ENCODE measurements at regions not wholly inside any gene's neighbourhood (a gene's known extent, or its start where the extent isn't known, plus 50 kb on each side); places are given as distances from the start of the nearest gene placed in this dataset.
A peak's percentile ranks its signal among the peaks of the same experiment; 100 is the strongest.

DNA sequence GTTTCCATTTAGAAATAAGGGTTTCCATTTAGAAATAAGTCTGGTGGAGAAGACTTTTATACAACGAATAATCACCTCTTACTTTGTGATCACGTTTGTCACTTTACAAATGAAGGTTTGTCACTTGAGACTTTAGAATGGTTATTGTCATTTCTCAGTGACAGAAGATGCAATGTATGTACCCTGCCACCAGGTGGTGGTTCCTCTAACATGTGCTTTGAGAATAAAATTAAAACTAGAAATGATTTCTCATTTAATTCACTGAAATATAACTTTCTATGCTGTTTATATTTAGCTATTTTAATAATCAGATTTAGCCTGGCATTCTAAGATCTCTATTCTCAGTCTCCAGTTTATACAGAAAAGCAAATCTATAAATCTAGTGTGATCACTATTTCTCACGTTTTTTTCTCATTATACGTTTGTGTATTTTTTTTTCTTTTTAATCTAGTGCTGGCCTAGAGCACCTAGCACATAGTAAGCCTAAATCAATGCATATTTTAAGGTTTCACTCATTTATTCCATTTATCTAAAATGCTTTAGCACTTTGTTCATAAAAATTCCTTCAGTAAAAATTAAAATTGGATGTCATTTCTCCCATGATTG is 57.4 kb upstream of the TFAP2D start:
- peaks cover 5% of the 10 kb centered on the region; the same call in 1 of the 2 replicates for H3K9me3 Mint-ChIP-seq
- no peak overlapping the region for H3K27ac Mint-ChIP-seq
- ATAC-seq (peak; percentile 46; the same call in 1 of the 2 replicates), DNase-seq (ENCODE audit: low spot score) (no peak)
- CTCF ChIA-PET, result no interaction called here
- H3K36me3 Mint-ChIP-seq, result no peaks in the 10 kb centered on the region; the same call in 1 of the 2 replicates
- H3K4me1 Mint-ChIP-seq, result no peaks in the 10 kb centered on the region
- no peak overlapping the region for H3K4me3 Mint-ChIP-seq
- POLR2A ChIA-PET, result no interaction called here
- TF ChIP-seq SMAD3 (CRISPR knock-in tag; IDR thresholded peaks at IDR 0.05; ENCODE audit: borderline replicate concordance), result no peak
- TF ChIP-seq, protein P1, sequence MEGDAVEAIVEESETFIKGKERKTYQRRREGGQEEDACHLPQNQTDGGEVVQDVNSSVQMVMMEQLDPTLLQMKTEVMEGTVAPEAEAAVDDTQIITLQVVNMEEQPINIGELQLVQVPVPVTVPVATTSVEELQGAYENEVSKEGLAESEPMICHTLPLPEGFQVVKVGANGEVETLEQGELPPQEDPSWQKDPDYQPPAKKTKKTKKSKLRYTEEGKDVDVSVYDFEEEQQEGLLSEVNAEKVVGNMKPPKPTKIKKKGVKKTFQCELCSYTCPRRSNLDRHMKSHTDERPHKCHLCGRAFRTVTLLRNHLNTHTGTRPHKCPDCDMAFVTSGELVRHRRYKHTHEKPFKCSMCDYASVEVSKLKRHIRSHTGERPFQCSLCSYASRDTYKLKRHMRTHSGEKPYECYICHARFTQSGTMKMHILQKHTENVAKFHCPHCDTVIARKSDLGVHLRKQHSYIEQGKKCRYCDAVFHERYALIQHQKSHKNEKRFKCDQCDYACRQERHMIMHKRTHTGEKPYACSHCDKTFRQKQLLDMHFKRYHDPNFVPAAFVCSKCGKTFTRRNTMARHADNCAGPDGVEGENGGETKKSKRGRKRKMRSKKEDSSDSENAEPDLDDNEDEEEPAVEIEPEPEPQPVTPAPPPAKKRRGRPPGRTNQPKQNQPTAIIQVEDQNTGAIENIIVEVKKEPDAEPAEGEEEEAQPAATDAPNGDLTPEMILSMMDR (IDR thresholded peaks at IDR 0.05), result peak; percentile 43
- TF ChIP-seq, protein P2, sequence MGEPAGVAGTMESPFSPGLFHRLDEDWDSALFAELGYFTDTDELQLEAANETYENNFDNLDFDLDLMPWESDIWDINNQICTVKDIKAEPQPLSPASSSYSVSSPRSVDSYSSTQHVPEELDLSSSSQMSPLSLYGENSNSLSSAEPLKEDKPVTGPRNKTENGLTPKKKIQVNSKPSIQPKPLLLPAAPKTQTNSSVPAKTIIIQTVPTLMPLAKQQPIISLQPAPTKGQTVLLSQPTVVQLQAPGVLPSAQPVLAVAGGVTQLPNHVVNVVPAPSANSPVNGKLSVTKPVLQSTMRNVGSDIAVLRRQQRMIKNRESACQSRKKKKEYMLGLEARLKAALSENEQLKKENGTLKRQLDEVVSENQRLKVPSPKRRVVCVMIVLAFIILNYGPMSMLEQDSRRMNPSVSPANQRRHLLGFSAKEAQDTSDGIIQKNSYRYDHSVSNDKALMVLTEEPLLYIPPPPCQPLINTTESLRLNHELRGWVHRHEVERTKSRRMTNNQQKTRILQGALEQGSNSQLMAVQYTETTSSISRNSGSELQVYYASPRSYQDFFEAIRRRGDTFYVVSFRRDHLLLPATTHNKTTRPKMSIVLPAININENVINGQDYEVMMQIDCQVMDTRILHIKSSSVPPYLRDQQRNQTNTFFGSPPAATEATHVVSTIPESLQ (CRISPR knock-in tag; IDR thresholded peaks at IDR 0.05), result no peak
- TF ChIP-seq, protein P3, sequence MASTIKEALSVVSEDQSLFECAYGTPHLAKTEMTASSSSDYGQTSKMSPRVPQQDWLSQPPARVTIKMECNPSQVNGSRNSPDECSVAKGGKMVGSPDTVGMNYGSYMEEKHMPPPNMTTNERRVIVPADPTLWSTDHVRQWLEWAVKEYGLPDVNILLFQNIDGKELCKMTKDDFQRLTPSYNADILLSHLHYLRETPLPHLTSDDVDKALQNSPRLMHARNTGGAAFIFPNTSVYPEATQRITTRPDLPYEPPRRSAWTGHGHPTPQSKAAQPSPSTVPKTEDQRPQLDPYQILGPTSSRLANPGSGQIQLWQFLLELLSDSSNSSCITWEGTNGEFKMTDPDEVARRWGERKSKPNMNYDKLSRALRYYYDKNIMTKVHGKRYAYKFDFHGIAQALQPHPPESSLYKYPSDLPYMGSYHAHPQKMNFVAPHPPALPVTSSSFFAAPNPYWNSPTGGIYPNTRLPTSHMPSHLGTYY (CRISPR knock-in tag; IDR thresholded peaks at IDR 0.05), result no peak
- TF ChIP-seq JUN (CRISPR knock-in tag; IDR thresholded peaks at IDR 0.05), result no peak
- TF ChIP-seq RORB (CRISPR knock-in tag; IDR thresholded peaks at IDR 0.05), result no peak
- TF ChIP-seq MXD4 (CRISPR knock-in tag; IDR thresholded peaks at IDR 0.05; ENCODE audit: borderline replicate concordance), result no peak
- no peak for TF ChIP-seq NFE2L1 (CRISPR knock-in tag; IDR thresholded peaks at IDR 0.05)
- H3K27me3 Mint-ChIP-seq (ENCODE audit: low read depth), result no peaks in the 10 kb centered on the region

DNA sequence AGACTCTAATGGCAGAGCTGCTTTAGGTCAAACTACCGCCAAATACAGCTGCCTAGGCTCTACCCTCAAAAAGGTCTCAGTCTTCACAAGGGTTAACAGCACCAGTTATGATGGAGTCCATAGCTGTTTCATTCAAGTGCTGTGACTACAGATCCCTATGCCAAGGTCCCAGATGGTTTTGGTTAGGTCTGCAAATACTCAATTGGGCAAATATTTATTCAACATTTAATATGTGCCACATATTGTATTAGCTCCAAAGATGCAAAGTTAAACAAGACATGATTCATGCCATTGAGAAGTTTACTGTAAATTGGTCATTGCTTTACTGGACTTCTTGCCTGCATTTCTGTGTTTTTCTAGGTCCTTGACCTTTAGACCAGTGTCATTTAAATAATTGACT is 55.8 kb upstream of the TFAP2D start:
- no peak for TF ChIP-seq ZNF138 (CRISPR knock-in tag; conservative IDR thresholded peaks at IDR 0.05)
- TF ChIP-seq TEAD1 (CRISPR knock-in tag; IDR thresholded peaks at IDR 0.05), result no peak
- TF ChIP-seq ZNF423 (CRISPR knock-in tag; IDR thresholded peaks at IDR 0.05), result no peak
- TF ChIP-seq GABPB1 (CRISPR knock-in tag; IDR thresholded peaks at IDR 0.05), result no peak
- TF ChIP-seq, protein P4, sequence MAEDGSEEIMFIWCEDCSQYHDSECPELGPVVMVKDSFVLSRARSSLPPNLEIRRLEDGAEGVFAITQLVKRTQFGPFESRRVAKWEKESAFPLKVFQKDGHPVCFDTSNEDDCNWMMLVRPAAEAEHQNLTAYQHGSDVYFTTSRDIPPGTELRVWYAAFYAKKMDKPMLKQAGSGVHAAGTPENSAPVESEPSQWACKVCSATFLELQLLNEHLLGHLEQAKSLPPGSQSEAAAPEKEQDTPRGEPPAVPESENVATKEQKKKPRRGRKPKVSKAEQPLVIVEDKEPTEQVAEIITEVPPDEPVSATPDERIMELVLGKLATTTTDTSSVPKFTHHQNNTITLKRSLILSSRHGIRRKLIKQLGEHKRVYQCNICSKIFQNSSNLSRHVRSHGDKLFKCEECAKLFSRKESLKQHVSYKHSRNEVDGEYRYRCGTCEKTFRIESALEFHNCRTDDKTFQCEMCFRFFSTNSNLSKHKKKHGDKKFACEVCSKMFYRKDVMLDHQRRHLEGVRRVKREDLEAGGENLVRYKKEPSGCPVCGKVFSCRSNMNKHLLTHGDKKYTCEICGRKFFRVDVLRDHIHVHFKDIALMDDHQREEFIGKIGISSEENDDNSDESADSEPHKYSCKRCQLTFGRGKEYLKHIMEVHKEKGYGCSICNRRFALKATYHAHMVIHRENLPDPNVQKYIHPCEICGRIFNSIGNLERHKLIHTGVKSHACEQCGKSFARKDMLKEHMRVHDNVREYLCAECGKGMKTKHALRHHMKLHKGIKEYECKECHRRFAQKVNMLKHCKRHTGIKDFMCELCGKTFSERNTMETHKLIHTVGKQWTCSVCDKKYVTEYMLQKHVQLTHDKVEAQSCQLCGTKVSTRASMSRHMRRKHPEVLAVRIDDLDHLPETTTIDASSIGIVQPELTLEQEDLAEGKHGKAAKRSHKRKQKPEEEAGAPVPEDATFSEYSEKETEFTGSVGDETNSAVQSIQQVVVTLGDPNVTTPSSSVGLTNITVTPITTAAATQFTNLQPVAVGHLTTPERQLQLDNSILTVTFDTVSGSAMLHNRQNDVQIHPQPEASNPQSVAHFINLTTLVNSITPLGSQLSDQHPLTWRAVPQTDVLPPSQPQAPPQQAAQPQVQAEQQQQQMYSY (CRISPR knock-in tag; IDR thresholded peaks at IDR 0.05), result no peak
- TF ChIP-seq ESRRA (CRISPR knock-in tag; IDR thresholded peaks at IDR 0.05; ENCODE audit: borderline replicate concordance), result no peak
- TF ChIP-seq, protein P5, sequence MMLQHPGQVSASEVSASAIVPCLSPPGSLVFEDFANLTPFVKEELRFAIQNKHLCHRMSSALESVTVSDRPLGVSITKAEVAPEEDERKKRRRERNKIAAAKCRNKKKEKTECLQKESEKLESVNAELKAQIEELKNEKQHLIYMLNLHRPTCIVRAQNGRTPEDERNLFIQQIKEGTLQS (CRISPR knock-in tag; conservative IDR thresholded peaks at IDR 0.05), result no peak
- TF ChIP-seq NR2C2 (CRISPR knock-in tag; IDR thresholded peaks at IDR 0.05), result no peak
- TF ChIP-seq OVOL2 (CRISPR knock-in tag; IDR thresholded peaks at IDR 0.05; ENCODE audit: borderline replicate concordance), result no peak
- TF ChIP-seq SMAD3 (CRISPR knock-in tag; IDR thresholded peaks at IDR 0.05; ENCODE audit: borderline replicate concordance), result no peak
- Mint-ChIP-seq H3K36me3 (no peaks in the 10 kb centered on the region), H3K4me1 (no peaks in the 10 kb centered on the region), H3K27me3 (ENCODE audit: low read depth) (no peaks in the 10 kb centered on the region), H3K9me3 (no peaks in the 10 kb centered on the region), H3K4me3 (no peak overlapping the region), H3K27ac (no peak overlapping the region)
- DNase-seq (ENCODE audit: low spot score), result no peak
- ChIA-PET CTCF (interaction anchor here (1.4 kb wide), 1 partner anchor 105 kb away, joined by 3 read pairs; no protein-coding TSS in a partner anchor), POLR2A (no interaction called here)
- ATAC-seq, result no peak

Measured in WTC11 (cell line).